Panc1 (cell line): ENCODE measurements at regions not wholly inside any gene's neighbourhood (a gene's known extent, or its start where the extent isn't known, plus 50 kb on each side); places are given as distances from the start of the nearest gene placed in this dataset.

Source experiments
- ATAC-seq: fragments of 200-7000 bp; cut with Tn5 transposase; 2 replicates; pipeline ENCODE4 v1.9.1; 2020; ENCODE audit warnings: mild to moderate bottlenecking, moderate library complexity
- BruUV-seq: library from RNA; stranded (reverse); fragments of 400-500 nt; replicated peaks from 2 replicates; lab custom pipeline; 2021; lab: Mats Ljungman, UMichigan
- CTCF ChIA-PET: fragments of 300-600 bp; sonication (Branson Sonifier 250); formaldehyde crosslinking; loops from one replicate; lab custom pipeline; 2022; ENCODE audit warnings: antibody characterized with exemption; lab: Charles Lee
- POLR2A ChIA-PET: fragments of 300-600 bp; sonication (Branson Sonifier 250); formaldehyde crosslinking; loops from one replicate; lab custom pipeline; 2022; ENCODE audit warnings: antibody characterized with exemption; lab: Charles Lee
- DNase-seq: peaks from one replicate; pipeline ENCODE4 v3.0.0-alpha.2; 2010; ENCODE audit warnings: low read depth, low spot score
- H3K27ac ChIP-seq: 2 replicates; pipeline ENCODE4 v1.5.1; 2011; ENCODE audit warnings: mild to moderate bottlenecking, low read length, inconsistent platforms
- H3K27me3 ChIP-seq: fragments of 200-500 bp; sonication (Bioruptor generic); 2 replicates; pipeline ENCODE4 v1.6.0; 2014; ENCODE audit warnings: low read length, inconsistent platforms; ENCODE audit not compliant: control insufficient read depth, insufficient read depth
- H3K36me3 ChIP-seq: fragments of 200-500 bp; sonication (Bioruptor generic); 2 replicates; pipeline ENCODE4 v1.5.1; 2014; ENCODE audit warnings: inconsistent platforms, mild to moderate bottlenecking, low read length, moderate library complexity; ENCODE audit not compliant: control insufficient read depth, insufficient read depth
- H3K4me1 ChIP-seq: 2 replicates; pipeline ENCODE4 v1.5.1; 2011; ENCODE audit warnings: inconsistent platforms, mild to moderate bottlenecking, low read length, moderate library complexity; ENCODE audit not compliant: control insufficient read depth, insufficient read depth
- H3K4me3 ChIP-seq, 2 experiments: 2 replicates each; pipeline ENCODE4 v1.5.1; 2011 to 2012; ENCODE audit warnings: low read depth in 2 of 2, low read length in 2 of 2, mild to moderate bottlenecking in 2 of 2, inconsistent platforms in 1 of 2, moderate library complexity in 1 of 2
- H3K9me3 ChIP-seq: fragments of 200-500 bp; sonication (Bioruptor generic); 2 replicates; pipeline ENCODE4 v1.5.1; 2014; ENCODE audit warnings: low read depth, mild to moderate bottlenecking, inconsistent platforms, low read length, moderate library complexity; ENCODE audit not compliant: control insufficient read depth, insufficient read depth
- POLR2AphosphoS5 ChIP-seq: IDR thresholded peaks from 2 replicates; pipeline ENCODE4 v1.6.1; 2012; ENCODE audit warnings: mild to moderate bottlenecking, low read depth, low read length, moderate library complexity
- REST ChIP-seq, 2 experiments: IDR thresholded peaks; 2 replicates each; pipeline ENCODE4 v1.6.1; 2011 to 2012; ENCODE audit warnings: low read depth in 2 of 2, control low read depth in 1 of 2, low read length in 1 of 2, mild to moderate bottlenecking in 1 of 2, moderate library complexity in 1 of 2; ENCODE audit not compliant: insufficient read depth in 1 of 2
- SIN3A ChIP-seq: IDR thresholded peaks from 2 replicates; pipeline ENCODE4 v1.6.1; 2012; ENCODE audit warnings: low read depth, mild to moderate bottlenecking, low read length, moderate library complexity, borderline replicate concordance; ENCODE audit not compliant: insufficient read depth
- TCF7L2 ChIP-seq: IDR thresholded peaks from 2 replicates; pipeline ENCODE4 v1.6.1; 2011; ENCODE audit warnings: mild to moderate bottlenecking, low read depth, low read length, inconsistent platforms
- in situ Hi-C: cut with HindIII; loops from 2 replicates; pipeline ENCODE4 v1.10.0; 2016; ENCODE audit warnings: low sequenced_read_pairs, low pct_unique_long_range_greater_than_20kb
- intact Hi-C: fragments of 100-400 bp; cut with micrococcal nuclease; formaldehyde crosslinking; loops from one replicate; pipeline ENCODE4 v1.10.0; 2022; ENCODE audit not compliant: unreplicated experiment
- TF ChIP-seq, protein P1 (sequence below): fragments of 450-650 bp; IDR thresholded peaks from 2 replicates; pipeline ENCODE4 v1.5.1; 2017; ENCODE audit warnings: mild to moderate bottlenecking

- TF ChIP-seq SIN3A (no peak), TCF7L2 (no peak), REST (IDR thresholded peaks at IDR 0.05; ENCODE audit: insufficient read depth in 1 of 2, low read depth in 2 of 2, low read length in 1 of 2) (no peak), POLR2AphosphoS5 (no peak)
- TF ChIP-seq, protein P1, sequence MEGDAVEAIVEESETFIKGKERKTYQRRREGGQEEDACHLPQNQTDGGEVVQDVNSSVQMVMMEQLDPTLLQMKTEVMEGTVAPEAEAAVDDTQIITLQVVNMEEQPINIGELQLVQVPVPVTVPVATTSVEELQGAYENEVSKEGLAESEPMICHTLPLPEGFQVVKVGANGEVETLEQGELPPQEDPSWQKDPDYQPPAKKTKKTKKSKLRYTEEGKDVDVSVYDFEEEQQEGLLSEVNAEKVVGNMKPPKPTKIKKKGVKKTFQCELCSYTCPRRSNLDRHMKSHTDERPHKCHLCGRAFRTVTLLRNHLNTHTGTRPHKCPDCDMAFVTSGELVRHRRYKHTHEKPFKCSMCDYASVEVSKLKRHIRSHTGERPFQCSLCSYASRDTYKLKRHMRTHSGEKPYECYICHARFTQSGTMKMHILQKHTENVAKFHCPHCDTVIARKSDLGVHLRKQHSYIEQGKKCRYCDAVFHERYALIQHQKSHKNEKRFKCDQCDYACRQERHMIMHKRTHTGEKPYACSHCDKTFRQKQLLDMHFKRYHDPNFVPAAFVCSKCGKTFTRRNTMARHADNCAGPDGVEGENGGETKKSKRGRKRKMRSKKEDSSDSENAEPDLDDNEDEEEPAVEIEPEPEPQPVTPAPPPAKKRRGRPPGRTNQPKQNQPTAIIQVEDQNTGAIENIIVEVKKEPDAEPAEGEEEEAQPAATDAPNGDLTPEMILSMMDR: no peak
- Histone ChIP-seq H3K27me3 (no peaks in the 10 kb centered on the region), H3K4me1 (peaks cover 5% of the 10 kb centered on the region; the same call in 1 of the 2 replicates), H3K36me3 (no peaks in the 10 kb centered on the region), H3K4me3 (no peak overlapping the region), H3K9me3 (no peaks in the 10 kb centered on the region), H3K27ac (no peak overlapping the region)
- no TSS peak for BruUV-seq
- in situ Hi-C loops (no loop called here), intact Hi-C loops (no loop called here)
- POLR2A ChIA-PET: interaction anchor here (0.6 kb wide), 1 partner anchor 20 kb away, joined by 3 read pairs; no protein-coding TSS in a partner anchor
- DNase-seq (no peak), ATAC-seq (no peak)
- CTCF ChIA-PET: no interaction called here
These were observed 61.2 kb upstream of the FOXN2 start for GRCh38 chr2:48253301-48253700.

DNA sequence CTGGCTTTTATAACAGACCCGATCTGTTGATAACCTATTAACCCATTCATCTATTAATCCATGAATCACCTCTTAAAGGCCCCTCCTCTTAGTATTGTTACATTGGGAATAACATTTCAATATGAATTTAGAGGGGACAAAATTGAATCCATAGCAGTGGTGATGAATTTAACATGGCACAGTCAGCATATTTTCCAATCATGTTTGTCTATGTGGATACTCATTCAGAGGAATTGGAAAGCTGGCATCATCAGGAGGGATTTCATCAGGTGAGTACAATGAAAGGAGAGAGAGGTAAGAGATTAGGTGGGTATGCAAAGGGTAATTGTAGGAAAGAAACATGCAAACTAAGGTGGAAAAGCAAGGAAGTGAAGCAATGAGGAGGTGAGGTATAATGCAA is 59.6 kb upstream of the FOXN2 start:
- ChIA-PET CTCF (no interaction called here), POLR2A (no interaction called here)
- intact Hi-C loops: no loop called here
- ATAC-seq (no peak), DNase-seq (no peak)
- no TSS peak for BruUV-seq
- H3K27me3 ChIP-seq: no peaks in the 10 kb centered on the region
- in situ Hi-C loops: no loop called here
- no peaks in the 10 kb centered on the region for H3K4me1 ChIP-seq
- H3K4me3 ChIP-seq: no peak overlapping the region
- H3K36me3 ChIP-seq: no peaks in the 10 kb centered on the region
- H3K27ac ChIP-seq: no peak overlapping the region
- no peaks in the 10 kb centered on the region for H3K9me3 ChIP-seq
- TF ChIP-seq SIN3A (no peak), POLR2AphosphoS5 (no peak), TCF7L2 (no peak), REST (IDR thresholded peaks at IDR 0.05; ENCODE audit: insufficient read depth in 1 of 2, low read depth in 2 of 2, low read length in 1 of 2) (no peak)
- TF ChIP-seq, protein P1: no peak
